ENCODE measurements at regions not wholly inside any gene's neighbourhood (a gene's known extent, or its start where the extent isn't known, plus 50 kb on each side); places are given as distances from the start of the nearest gene placed in this dataset.
"Not testable (repeated sequence)": the region's sequence is repeated elsewhere in the genome, so short reads cannot be mapped to it uniquely, and the experiment has no call there.

DNA sequence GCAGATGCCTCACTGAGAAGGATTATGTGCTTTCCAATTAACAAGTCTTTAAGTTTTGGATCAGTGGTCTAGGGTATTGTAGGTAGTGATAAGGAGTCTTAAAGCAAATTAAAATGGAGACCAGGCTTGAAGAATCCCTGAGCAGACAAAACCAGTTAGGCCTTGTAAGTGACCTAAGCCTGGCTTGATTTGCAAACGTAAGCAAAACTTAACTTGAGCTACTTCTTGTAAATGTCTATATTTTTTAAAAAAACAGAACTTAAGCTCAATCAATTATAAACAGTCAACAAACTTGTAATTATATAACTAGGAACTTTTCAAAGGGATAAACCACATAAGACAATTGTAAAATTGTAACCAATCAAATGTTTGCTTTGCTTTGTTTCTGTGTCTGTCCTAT, 72.7 kb upstream of the NALF2 start:
- no peak for DNase-seq (ENCODE audit: low read depth in 3 of 3)

DNA sequence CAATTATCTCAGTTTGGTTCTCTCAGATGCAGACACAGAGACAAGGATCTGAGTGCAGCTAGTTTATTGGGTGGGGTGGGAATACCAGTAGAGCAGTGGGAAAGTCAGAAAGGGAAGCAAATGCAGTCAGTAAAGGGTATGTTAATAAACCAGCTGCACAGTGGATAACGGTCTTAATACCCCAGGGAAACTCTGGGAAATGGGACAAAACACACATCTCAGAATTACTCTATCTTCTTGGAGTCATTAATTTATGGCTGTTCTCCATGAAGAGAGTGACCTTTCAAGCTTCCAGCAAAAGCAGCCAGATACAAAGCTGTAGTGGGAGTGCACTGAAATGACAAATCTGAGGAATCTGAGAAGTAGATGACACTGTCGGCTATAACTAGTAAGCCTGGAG, 73.3 kb upstream of the NALF2 start:
- no peak for DNase-seq (ENCODE audit: low read depth in 3 of 3)

DNA sequence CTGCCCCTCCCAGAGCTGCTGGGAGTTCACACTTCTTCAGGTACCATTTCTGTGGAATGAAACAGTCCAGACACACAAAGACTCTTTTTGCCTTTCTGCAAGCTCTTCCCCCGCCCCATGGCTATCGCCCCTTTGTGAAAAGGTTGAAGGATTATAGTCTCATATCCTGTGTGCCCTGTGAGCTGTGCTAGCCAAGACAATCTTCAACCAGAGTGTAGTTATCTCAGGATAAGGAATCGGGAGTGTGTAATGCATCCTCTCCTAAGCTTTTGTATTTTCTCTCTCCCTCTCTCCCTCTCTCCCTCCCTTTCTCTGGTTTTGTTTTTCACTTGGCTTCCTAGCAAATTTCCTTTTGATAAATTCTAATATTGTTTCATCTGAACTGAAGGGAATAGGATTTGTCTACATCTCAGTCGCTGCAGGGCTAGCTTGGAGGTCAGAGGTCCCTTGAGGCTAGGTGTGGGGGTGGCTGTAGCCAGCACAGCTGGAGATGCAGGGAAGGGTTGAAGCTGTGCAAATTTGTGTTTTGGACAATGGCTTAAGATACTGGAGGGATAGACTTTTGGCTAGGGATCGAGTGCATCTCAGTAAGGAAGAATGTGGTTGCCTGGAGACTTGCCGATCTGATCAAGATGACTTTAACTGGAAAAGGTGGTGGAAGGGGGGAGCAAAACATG, 74.6 kb upstream of the NALF2 start:
- no peak for DNase-seq (ENCODE audit: low read depth in 3 of 3)

DNA sequence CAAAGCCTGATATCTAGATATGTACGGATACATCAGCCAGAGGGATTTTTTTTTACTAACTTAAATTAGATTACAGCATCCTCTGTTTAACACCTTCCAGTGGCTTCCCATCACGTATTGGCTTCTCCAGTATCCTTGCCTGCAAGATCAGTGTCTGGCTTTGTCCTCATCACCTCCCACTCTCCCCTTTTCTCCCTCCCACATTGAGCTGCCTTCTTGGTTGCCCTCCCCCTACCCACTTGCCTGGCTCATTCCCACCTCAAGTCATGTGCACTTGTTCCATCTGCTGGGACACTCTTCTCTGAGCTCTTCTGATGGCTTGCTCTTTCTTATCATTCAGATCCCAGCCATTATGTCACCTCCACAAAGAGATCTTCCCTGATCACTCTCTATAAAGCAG, 75.9 kb upstream of the NALF2 start:
- no peak for DNase-seq (ENCODE audit: low read depth in 3 of 3)

DNA sequence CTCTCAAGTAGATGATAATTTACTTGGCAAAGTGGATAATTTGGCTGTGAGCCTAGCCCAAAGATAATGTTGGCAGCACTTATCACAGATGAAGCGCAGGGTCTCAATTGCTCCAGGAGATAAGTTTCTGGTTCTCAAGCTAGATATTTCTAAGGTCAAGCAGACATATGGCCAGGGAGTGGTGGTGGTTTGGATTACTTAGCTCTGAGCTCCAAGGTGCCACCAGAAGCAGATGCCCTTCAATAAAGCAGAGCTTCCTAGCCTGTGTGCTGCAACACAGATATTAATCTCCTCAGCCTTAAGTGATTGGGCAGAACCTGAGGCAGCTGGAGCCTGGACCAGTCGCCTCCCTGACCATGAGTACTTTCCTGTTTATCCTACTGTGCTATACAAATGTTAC, 79.2 kb upstream of the NALF2 start:
- no peak for DNase-seq (ENCODE audit: low read depth in 3 of 3)

DNA sequence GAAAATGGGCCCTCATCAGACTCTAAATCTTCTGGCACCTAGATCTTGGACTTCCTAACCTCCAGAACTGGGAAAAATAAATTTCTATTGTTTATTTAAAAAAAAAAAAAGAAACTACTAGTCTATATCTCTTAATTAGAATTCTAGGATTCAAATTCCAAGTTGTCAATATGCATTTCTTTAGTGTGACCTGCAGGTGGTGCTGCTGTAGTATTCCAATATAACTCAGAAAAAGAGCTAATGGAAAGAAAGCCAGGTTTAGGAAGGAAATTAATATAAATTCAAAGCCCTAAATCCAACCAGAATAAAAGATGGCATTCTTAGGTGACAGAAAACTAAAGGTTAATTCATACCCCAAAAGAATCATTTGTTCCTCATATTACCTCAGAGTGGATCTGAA, 80.0 kb upstream of the NALF2 start:
- DNase-seq (ENCODE audit: low read depth in 3 of 3) = no peak

DNA sequence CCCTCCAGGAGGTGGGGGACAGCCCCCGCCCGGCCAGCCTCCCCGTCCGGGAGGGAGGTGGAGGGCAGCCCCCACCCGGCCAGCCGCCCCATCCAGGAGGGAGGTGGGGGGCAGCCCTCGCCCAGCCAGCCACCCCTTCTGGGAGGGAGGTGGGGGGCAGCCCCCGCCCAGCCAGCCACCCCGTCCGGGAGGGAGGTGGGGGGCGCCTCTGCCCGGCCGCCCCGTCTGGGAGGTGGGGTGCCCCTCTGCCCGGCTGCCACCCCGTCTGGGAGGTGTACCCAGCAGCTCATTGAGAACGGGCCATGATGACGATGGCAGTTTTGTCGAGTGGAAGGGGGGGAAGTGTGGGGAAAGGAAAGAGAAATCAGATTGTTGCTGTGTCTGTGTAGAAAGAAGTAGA, 81.9 kb upstream of the NALF2 start:
- DNase-seq (ENCODE audit: low read depth in 3 of 3) = not testable (repeated sequence)

DNA sequence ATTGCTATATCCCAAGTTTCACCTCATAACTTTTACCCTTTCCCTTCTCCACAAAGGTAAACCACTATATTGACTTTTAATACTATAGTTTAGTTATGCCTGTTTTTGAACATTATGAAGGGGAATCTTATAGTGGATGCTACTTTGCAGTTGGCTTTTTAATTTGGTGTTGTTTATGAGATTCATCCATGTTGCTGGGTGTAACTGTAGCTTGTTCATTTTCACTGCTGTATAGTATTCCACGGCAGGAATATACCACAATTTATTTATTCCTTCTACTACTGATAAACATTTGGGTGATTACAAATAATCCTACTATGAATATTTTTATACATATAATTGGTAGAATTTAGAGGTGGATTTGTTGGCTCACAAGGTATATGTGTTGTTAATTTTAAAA, 88.4 kb upstream of the NALF2 start:
- no peak for DNase-seq (ENCODE audit: low read depth in 3 of 3)

DNA sequence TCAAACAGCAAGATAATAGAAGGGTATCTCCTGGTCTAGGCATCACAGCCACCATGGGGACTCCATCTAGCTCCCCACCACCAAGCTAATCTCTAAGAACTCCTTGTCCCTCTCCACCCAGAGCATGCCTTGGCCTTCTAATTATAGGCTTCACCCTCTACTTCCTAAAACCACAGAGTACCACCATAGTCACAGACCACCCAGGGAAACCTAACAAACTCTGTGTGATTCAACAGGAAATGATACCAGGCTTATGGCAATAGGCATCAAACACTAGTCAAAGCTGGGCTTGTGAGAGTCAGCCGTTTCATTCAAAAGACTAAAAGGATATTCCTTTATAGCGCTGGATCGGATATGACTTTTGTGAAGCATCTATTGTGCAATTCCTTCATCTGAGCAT, 91.5 kb upstream of the NALF2 start:
- no peak for DNase-seq (ENCODE audit: low read depth in 3 of 3)

DNA sequence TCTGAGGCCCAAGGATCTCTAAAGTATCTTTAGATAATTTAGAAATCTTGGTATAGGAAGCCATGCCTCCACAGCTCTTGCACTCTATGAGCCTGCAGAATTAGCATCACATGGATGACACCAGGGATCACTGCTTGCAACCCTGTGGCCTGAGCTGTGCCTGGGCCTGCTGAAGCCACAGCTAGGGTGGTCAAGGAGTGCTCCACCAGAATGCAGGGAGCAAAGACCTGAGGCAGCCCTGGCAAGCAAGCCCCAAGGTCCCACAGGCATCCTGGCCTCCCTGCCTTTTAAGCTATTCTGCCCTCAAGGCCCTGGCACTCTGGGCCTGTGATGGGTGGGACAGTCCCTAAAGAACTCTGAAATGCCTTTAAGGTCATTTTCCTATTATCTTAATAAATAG, 105.2 kb upstream of the NALF2 start:
- DNase-seq (ENCODE audit: low read depth in 3 of 3) = no peak

DNA sequence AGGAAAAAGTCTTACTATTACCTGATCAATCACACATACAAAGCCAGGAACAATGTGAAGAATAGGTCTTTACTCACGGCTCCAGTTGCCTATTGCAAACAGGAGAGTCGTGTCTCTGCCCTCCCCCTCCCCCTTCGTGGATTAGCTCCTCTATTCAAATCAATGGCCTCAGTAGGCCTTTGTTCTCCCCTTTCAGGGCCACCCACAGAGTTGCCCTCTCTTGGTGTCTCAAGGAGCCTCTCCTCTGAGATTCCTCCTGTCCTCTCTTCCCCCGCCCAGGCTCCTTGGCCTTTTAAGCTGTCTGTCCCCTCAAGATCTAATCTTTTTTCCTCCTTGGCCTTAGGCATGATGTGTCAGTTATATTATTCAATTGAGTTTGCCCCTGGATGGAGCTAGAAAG, 107.2 kb upstream of the NALF2 start:
- no peak for DNase-seq (ENCODE audit: low read depth in 3 of 3)

DNA sequence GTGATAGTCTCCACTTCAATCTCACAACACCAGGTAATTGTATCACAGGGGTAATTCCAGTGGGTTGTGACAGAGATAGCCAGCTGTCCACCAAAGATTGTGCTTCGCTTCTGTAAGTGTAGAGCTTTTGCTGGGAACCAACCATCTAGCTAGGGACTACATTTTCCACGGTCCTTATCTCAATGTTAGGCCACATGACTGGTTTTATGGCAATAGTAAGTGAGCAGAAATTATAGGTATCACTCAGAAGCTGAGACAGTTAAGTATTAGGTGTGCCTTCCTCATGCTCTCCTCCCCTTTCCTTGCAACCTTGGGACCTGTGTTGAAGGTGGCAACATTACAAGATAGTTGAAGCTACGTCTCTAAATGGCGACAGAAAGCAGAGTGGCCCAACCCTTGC, 108.8 kb upstream of the NALF2 start:
- DNase-seq (ENCODE audit: low read depth in 3 of 3) = no peak

DNA sequence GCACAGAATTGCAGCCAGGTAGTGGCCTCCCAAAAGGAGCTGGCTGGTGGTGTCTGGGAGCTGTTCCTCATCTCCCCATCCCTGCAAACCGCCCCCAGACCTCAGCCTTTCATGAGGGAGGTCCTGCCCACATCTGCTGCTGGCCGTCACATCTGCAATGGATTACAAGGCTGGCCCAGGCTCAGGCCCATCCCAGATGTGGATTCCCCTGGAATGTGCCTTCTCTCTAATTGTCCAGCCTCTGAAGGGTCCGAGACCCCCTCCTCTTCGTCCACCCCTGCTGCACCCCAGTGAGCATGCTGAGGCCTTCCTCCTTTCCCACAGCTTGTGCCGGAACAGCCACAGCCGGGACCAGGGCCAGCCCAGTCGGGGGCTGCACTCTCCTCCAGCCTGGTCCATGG, 115.0 kb upstream of the NALF2 start:
- DNase-seq (ENCODE audit: low read depth in 3 of 3) = no peak

DNA sequence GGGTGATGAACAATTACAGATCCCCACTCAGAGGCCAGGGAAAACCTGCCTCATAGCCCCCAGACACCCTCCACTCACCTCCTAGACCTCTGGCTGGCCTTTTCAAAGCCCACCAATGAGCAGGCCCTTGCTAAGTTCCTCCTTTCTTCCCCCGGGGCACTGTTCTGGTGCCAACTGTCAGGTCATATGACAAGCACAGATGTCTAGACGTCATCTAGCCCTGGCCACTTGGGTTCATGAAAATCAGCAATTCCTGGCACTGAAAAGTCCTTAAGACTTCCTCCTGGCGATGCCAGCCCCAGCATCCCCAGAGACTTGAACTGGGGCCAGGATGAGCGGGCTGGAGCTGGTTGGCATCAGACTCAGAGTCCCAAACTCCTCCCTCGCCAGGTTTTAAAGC, 115.6 kb upstream of the NALF2 start:
- no peak for DNase-seq (ENCODE audit: low read depth in 3 of 3)

DNA sequence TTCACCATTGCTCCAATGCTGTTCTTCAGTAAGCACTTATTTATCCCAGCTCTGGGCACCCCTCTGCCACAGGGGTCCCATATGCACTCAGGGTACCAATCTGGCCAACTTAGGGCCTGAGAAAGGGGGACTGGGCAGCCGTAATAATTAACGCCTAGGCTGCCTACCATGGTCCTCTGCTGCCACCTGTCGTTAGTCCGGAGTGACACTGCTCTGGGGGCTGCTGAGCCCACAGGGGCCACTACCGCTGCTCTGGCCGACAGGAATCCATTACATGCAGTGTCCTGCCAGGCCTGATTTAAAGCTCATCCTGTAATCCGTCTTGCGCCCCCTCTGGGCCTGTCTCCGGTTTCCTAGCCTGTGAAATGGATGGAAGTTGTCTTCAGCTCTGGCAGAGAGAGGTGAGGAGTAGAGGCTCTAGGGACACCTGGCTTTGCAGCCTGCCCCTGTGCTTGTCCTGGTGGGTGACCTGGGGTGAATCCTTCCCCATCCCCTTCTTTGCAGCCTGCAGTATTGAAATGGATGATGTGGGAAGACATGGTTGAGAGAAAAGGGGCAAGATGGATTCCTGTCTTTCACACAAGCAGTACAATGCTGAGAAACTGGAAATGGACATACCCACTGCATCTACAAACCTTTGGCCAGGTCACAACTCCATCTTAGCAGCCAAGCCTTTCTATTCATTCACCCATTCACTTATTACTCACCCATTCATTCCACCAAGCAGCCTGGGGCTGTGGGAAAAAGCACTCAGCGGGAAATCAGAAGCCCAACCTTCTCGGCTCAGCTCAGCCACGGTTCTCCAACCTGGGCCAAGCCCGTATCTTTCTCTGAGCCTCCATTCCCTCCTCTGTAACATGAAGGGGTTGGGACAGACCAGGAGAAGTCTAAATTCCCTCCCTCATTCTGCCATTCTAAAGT, 116.3 kb upstream of the NALF2 start:
- DNase-seq (ENCODE audit: low read depth in 3 of 3) = peak; percentile 0 to 4 (median 1)

DNA sequence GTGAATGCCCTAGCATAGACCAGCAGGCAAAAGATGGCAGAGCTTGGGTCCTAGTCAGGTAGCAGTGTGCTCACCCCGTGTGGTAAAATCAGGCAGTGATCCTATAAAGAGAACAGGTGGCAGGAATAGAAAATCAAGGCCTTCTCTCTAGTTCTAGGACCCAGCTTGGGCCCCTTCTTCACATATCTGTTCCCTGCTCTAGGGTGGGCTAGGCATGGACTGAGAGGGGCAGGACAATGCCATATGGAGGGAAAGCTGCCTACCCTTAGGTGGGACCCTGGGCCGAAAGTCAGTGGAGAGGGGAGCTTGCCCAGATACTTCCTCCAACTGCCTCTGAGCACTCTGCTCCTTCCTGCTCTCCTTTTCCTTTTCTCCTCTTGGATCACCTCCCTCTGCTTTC, 117.4 kb upstream of the NALF2 start:
- DNase-seq (ENCODE audit: low read depth in 3 of 3) = no peak

DNA sequence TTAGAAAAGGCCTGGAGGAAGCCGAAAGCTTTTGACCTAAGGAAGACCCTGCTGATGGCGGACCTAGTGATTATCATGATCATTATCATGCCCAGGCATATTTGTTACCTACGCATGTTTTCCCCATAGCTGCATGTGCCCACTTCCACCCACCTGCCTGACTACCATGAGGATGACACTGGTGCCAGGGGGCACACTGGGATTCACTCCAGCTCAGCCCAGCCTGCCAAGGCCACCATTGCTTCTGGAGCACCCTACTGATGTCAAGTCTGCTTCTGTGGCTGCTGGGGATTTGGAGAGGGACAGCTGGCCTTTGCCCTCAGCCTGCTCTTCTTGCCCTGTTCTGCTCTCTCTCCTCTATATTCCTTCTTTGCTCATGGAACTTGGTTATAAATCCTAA, 124.7 kb upstream of the NALF2 start:
- DNase-seq (ENCODE audit: low read depth in 3 of 3) = no peak

DNA sequence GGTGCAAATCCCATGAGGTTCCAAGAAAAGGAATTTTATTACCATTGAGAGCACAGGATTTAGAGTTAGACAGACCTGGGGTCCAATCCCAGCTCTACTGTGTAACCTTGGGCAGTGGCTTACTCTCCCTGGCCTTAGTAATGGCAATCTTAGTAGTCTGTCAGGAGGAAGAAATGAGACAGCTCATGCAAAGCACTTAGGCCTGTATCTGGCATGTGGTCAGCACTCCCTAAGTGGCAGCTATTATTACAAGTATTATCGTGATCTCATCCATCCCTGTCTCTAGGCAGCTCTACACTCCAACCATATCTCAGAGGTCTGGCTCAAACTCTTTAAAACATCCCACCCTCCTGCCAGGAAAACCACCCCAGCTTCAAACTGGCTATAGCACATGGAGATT, 129.6 kb upstream of the NALF2 start:
- DNase-seq (ENCODE audit: low read depth in 3 of 3) = no peak

DNA sequence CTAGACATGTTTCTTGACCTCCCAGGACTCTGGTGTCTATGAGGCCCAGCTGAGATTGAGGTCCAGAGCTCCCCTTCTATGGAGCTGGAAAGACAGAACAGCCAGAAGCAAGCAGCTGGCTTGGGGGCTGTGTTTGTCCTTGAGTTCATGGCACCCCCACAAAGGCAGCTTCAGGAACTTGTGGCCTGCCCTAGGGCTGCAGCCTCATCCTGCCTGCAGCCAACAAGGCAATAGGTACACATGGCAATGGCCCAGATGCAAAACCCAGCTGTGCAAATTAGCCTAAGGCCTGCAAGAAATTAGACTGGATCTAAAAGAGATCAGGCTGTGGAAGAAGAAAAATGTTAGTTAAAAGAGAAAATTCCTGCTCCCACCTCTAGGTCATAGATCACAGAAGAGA, 131.7 kb upstream of the NALF2 start:
- DNase-seq (ENCODE audit: low read depth in 3 of 3) = no peak

DNA sequence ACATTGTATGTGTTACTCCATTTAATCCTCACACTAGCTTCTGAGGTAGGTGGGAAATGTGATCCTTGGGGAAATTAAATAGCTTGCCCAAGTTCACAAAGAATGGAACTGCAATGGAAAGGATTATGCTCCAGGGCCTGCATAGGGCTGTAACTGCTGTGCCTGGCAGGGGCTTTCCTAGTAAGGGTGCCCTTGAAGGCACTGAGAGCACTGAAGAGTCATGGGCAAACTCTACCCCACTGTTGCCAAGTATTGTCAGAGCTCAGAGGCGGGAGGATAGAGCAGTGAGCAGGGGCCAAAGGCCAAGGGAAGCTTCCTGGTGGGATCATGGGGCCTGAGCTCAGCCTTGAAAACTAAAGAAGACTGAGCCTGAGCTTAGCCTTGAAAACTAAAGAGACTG, 133.0 kb upstream of the NALF2 start:
- DNase-seq (ENCODE audit: low read depth in 3 of 3) = no peak

DNA sequence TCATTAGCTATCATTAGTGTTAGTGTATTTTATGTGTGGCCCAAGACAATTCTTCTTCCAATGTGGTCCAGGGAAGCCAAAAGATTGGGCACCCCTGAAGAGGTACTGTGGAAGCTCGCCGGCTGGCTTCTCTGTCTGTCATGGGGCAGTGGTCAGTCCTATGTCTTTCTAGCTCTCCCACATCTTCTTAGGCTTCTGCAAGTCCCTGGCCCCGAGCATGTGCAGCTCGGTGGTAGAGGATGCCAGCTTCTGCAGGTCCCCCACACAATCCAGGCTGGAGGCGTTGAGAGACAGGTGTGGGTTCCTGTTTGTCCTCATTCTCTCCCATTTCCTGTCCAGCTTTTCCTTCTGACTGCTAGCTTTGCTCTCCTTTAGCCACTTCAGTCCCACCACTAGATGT, 134.1 kb upstream of the NALF2 start:
- DNase-seq (ENCODE audit: low read depth in 3 of 3) = no peak

DNA sequence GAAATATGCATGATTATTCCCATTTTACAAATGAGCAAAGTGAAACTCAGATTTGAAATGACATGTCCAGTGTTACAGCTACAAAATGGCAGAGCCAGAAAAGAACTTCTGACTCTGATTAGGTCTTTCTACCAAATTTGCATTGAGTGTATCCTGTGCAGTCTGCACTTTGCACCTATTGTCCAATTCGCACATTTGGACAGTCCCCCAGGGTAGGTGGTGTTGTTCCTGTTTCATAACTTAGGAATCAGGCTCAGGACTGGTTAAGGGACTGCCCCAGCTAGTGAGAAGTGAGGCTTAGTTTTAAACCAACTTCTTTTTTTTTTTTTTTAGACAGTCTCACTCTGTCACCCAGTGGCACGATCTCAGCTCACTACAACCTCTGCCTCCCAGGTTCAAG, 137.9 kb upstream of the NALF2 start:
- no peak for DNase-seq (ENCODE audit: low read depth in 3 of 3)

DNA sequence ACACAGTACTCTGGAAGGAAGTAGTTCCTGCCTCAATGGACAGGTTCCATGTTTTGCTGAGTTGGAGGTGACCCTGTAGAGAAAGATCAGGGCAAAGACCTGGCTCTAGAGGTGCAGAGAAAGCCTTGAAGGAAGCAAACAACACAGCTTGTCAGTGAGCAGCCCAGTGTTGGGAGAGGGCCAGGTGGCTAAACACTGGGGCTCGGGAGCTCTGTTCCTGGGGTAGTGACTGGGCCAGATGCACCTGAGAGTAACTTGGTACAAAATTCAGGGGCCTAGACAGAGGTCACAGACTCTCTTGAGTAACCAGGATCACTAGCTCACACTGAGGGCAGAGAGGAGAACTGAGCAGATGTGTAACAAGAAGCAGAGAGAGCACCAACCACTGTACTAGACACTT, 138.4 kb upstream of the NALF2 start:
- DNase-seq (ENCODE audit: low read depth in 3 of 3) = no peak

DNA sequence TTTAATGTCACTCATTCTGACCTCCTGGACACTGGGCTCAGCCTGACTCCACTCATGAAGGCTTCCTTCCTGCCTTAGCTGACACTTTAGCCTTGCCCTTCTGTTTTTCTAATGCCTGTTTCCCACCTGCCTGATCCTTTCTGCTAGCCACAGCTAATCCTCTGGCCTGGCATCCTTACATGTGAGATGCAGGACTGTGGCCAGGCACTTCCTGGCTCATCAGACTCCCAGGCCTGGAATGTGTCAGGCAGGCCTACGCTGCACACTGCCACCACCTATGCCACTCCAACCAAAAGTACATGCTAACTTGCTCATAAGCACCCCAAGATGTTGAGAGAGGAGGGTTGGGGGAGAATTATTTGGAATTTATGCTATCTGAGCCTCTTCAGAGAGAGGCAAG, 138.8 kb upstream of the NALF2 start:
- no peak for DNase-seq (ENCODE audit: low read depth in 3 of 3)

All from stimulated activated CD4-positive, alpha-beta T cell treated with anti-CD3 and anti-CD28 coated beads, TNF-alpha, amount 100 ng/mL, for 4 hours (primary cell).